ENCODE measurements at regions not wholly inside any gene's neighbourhood (a gene's known extent, or its start where the extent isn't known, plus 50 kb on each side); places are given as distances from the start of the nearest gene placed in this dataset.

- Histone ChIP-seq H3K4me2 (no peak overlapping the region), H3K27me3 (ENCODE audit: insufficient read depth) (no peaks in the 10 kb centered on the region), H3K27ac (ENCODE audit: low read depth in 2 of 2, low read length in 1 of 2) (no peak overlapping the region), H3K9ac (no peak overlapping the region), H3K79me2 (ENCODE audit: insufficient read depth) (no peaks in the 10 kb centered on the region), H3F3A (replicated peaks; ENCODE audit: insufficient read depth) (no peaks in the 10 kb centered on the region), H4K20me1 (ENCODE audit: insufficient read depth) (no peaks in the 10 kb centered on the region), H2AFZ (ENCODE audit: low read depth) (no peak overlapping the region), H3K4me3 (ENCODE audit: low read depth in 2 of 2, low read length in 1 of 2) (no peak overlapping the region), H3K4me1 (ENCODE audit: control insufficient read depth in 1 of 2, insufficient read depth in 2 of 2, low read depth in 1 of 2, low read length in 1 of 2) (no peaks in the 10 kb centered on the region), H3K9me3 (no peaks in the 10 kb centered on the region), H3K9me2 (no peaks in the 10 kb centered on the region), H3K36me3 (replicated peaks in 1 of 2; ENCODE audit: control insufficient read depth in 1 of 2, insufficient read depth in 2 of 2, low read length in 1 of 2) (no peaks in the 10 kb centered on the region)
- ChIA-PET POLR2A (no interaction called here), CTCF (no interaction called here)
- 9% methylated on average over 3 of the region's 3 CpGs for WGBS (ENCODE audit: low lambda C conversion rate)
- TF ChIP-seq NFIC (IDR thresholded peaks at IDR 0.05; ENCODE audit: borderline replicate concordance) (no peak), SMC3 (IDR thresholded peaks at IDR 0.05; ENCODE audit: low read depth, low read length) (no peak), TCF12 (IDR thresholded peaks at IDR 0.05) (no peak), ZBTB33 (IDR thresholded peaks at IDR 0.05; ENCODE audit: borderline replicate concordance, low read depth) (no peak)
- no peak for DNase-seq
Observed at GRCh38 chr3:661356-661755, 431.5 kb upstream of the CNTN6 start.

- H3K9me3 ChIP-seq: no peaks in the 10 kb centered on the region
- H4K20me1 ChIP-seq (ENCODE audit: insufficient read depth): no peaks in the 10 kb centered on the region
- H3K4me1 ChIP-seq (ENCODE audit: control insufficient read depth in 1 of 2, insufficient read depth in 2 of 2, low read depth in 1 of 2, low read length in 1 of 2): no peaks in the 10 kb centered on the region
- 0 out of 2 replicates have a peak, but pooled peaks cover 4% of the 10 kb centered on the region for H3K9me2 ChIP-seq
- H3K4me2 ChIP-seq: no peak overlapping the region
- no peak overlapping the region for H3K27ac ChIP-seq (ENCODE audit: low read depth in 2 of 2, low read length in 1 of 2)
- H3K36me3 ChIP-seq (replicated peaks in 1 of 2; ENCODE audit: control insufficient read depth in 1 of 2, insufficient read depth in 2 of 2, low read length in 1 of 2): no peaks in the 10 kb centered on the region
- H2AFZ ChIP-seq (ENCODE audit: low read depth): no peak overlapping the region
- H3K9ac ChIP-seq: no peak overlapping the region
- H3F3A ChIP-seq (replicated peaks; ENCODE audit: insufficient read depth): no peaks in the 10 kb centered on the region
- ChIA-PET POLR2A (no interaction called here), CTCF (no interaction called here)
- no peaks in the 10 kb centered on the region for H3K79me2 ChIP-seq (ENCODE audit: insufficient read depth)
- no peak overlapping the region for H3K4me3 ChIP-seq (ENCODE audit: low read depth in 2 of 2, low read length in 1 of 2)
- H3K27me3 ChIP-seq (ENCODE audit: insufficient read depth): no peaks in the 10 kb centered on the region
- TF ChIP-seq RAD21 (IDR thresholded peaks at IDR 0.05; ENCODE audit: low read length) (no peak), SIN3A (IDR thresholded peaks at IDR 0.05; ENCODE audit: borderline replicate concordance, low read depth, low read length) (no peak), MXI1 (IDR thresholded peaks at IDR 0.05; ENCODE audit: low read depth, low read length) (no peak), MAX (IDR thresholded peaks at IDR 0.05; ENCODE audit: low read depth) (no peak), FOXJ3 (CRISPR knock-in tag; IDR thresholded peaks at IDR 0.05) (no peak), TCF12 (IDR thresholded peaks at IDR 0.05) (no peak), RXRA (IDR thresholded peaks at IDR 0.05; ENCODE audit: borderline replicate concordance, low read depth) (no peak), EZH2phosphoT487 (IDR thresholded peaks at IDR 0.05; ENCODE audit: borderline replicate concordance, low read depth) (no peak), TEAD4 (IDR thresholded peaks at IDR 0.05; ENCODE audit: borderline replicate concordance, insufficient read depth) (no peak), IRF3 (IDR thresholded peaks at IDR 0.05; ENCODE audit: low read depth, low read length) (no peak), FOSL2 (IDR thresholded peaks at IDR 0.05; ENCODE audit: borderline replicate concordance, low read depth) (no peak), USF2 (IDR thresholded peaks at IDR 0.05; ENCODE audit: borderline replicate concordance, low read depth, low read length) (no peak), NFIC (IDR thresholded peaks at IDR 0.05; ENCODE audit: borderline replicate concordance) (no peak)
- no peak for DNase-seq
- 0% methylated on average over 2 of the region's 2 CpGs for WGBS (ENCODE audit: low lambda C conversion rate)
Observed at GRCh38 chr3:674116-674515, 418.7 kb upstream of the CNTN6 start.
